AML-193 (cell line): ENCODE measurements at regions not wholly inside any gene's neighbourhood (a gene's known extent, or its start where the extent isn't known, plus 50 kb on each side); places are given as distances from the start of the nearest gene placed in this dataset.
"Not testable (repeated sequence)": the region's sequence is repeated elsewhere in the genome, so short reads cannot be mapped to it uniquely, and the experiment has no call there.

Experiments used
- DNase-seq, 2 experiments: peaks; one replicate each; lab custom pipeline; 2025; lab: John Stamatoyannopoulos, UW

DNA sequence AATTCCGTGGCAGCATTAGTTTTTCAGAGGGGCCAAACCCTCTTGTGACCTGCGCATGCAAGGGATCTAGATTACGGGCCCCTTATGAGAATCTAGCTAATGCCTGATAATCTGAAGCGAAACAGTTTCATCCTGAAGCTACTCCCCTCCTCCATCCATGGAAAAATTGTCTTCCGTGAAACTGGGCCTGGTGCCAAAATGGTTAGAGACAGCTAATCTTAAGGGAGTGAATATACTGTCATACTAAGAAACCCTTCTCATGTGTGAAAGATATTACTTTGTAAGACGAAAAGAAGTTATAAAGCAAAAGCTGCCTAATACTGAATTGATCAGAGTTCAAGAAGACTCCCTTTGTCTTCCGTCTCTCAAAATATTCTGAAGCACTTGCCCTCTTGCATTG, 166.3 kb downstream of the DUSP10 start:
- no peak for DNase-seq

DNA sequence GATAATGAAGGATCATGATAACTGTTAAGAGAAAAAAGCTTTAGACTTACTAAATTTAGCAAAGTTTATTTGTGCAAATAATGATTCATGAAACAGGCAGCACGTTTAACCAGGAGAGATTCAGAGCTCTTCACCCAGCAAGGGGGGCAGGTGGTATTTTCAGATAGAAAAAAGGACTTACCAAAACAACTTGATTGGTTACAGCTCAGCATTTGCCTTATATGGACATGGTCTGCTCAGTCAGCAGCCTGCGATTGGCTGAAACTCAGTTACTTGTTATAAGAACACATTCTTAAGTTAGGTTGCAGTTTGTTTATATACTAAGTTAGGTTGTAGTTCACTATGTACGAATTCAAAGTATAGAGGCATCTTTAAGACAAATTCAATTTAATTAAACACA, 165.6 kb downstream of the DUSP10 start:
- DNase-seq, result no peak

DNA sequence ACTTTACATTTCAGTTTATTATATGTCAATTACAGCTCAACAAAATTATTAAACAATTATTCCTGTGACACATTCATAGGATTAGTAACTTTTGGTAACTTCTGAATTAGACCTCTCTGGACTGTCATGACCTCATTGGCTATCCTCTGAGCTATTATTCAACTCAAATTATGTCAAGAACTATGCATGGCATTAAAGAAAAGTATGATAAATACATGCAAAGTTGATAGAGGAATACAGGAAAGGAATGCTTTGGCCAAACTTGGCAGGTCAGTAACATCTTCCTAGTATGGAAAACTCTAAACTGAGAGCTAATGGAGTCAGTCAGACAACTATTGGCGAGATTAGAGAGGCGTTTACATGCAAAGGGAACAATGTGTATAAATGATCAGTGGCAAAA, 158.4 kb downstream of the DUSP10 start:
- DNase-seq, result no peak

DNA sequence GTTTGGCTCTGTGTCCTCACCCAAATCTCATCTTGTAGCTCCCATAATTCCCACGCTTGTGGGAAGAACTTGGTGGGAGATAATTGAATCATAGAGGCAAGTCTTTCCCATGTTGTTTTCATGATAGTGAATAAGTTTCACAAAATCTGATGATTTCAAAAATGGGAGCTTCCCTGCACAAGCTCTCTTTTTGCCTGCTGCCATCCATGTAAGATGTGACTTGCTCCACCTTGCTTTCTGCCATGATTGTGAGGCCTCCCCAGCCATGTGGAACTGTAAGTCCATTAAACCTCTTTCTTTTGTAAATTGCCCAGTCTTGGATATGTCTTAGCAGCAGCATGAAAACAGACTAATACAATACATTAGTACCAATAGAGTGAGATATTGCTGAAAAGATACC, 154.9 kb downstream of the DUSP10 start:
- not testable (repeated sequence) for DNase-seq

DNA sequence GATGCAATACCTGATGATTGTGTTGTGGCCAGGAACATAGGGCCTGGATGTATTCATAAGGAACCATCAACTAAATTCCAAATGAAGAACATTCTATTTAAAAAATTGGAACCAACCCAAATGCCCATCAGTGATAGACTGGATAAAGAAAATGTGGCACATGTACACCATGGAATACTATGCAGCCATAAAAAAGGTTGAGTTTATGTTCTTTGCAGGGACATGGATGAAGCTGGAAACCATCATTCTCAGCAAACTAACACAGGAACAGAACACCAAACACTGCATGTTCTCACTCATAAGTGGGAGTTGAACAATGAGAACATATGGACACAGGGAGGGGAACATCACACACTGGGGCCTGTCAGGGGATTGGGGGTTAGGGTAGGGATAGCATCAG, 150.6 kb downstream of the DUSP10 start:
- DNase-seq, result not testable (repeated sequence)

DNA sequence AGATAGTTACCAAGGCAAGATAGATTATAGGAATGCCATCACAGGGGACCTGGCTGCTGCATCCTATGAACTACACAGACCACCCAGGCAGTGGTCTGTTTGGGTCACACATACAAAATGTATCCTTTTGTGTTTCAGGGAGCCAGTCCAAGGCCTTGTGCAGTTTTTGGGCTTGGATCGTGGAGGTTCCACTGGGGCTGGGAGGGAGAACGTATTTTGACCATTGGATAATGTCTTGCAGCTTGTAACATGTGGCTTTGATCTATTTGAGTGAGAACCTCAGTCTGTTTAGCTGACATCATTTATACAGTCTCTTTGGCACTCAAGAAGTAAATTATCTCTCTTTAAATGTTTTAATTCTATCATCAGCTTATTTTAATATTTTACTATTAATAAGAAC, 147.3 kb downstream of the DUSP10 start:
- DNase-seq, result no peak

DNA sequence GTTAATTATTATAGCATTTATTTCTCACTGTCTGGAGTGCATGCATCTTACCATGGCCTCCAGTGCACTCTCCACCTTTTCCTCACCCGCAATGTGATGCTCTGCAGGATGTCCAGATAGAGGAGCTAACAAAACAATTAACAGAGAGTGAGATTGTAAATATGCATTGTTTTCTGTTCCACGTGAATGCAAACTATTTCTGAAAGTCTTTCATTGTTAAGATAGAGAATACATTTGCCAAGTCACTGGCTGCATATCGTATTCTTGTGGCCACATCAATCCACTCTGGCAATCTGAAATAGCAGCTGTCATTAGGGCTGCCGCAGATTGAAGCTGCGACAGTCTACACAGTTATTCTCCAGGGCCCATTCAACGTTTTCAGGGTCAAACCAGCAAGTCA, 143.8 kb downstream of the DUSP10 start:
- no peak for DNase-seq

DNA sequence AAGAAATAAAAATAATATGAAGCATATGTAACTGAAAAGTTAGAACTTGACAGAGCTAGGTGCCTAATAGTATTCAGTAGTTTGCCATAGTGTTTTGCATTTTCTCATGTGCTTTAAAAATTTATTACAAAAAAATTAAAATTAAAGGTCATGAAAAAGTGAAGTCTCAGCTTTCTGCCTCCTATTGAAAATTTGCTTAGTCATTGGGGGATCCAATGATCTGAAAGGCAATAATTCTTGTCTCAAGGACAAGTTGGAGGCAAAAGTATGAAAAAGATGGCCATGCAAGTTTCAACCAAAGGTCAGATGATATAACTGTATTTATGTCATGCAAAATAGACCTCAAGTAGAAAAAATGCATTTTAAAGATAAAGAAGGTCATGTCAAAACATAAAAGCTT, 140.7 kb downstream of the DUSP10 start:
- DNase-seq, result no peak

DNA sequence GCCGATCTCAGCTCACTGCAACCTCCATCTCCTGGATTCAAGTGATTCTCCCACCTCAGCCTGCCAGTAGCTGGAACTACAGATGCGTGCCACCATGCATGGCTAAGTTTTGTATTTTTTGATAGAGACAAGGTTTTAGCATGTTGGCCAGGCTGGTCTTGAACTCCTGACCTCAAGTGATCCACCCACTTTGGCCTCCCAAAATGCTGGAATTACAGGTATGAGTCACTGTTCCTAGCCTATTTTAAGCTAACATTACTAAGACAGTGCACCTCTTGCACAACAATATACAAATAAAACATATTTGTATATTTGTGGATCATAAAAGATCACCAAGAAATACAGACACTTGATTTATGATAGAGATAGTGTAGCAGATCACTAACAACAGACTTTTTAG, 139.1 kb downstream of the DUSP10 start:
- DNase-seq, result no peak

DNA sequence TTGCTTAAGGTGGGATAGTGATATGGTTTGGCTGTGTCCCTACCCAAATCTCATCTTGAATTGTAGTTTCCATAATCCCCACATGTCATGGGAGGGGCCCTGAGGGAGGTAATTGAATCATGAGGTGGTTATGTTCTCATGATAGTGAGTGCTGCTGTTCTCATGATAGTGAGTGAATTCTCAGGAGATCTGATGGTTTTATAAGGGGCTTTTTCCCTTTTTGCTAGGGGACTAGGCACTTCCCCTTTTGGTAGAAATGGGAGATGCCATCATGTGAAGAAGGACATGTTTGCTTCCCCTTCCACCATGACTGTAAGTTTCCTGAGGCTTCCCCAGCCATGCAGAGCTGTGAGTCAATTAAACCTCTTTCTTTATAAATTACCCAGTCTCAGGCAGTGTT, 137.5 kb downstream of the DUSP10 start:
- DNase-seq, result not testable (repeated sequence)

DNA sequence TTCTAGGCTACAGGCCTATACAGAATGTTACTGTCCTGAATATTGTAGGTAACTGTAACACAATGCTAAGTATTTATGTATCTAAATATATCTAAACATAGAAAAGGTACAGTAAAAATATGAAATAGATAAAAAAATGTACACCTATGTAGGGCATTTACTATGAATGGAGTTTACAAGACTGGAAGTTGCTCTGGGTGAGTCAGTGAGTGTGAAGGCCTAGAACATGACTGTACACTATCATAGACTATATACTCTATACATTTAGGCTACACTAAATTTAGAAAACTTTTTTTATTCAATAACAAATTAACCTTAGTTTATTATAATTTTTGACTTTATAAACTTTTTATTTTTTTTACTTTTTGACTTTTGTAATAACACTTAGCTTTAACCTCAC, 136.9 kb downstream of the DUSP10 start:
- no peak for DNase-seq

DNA sequence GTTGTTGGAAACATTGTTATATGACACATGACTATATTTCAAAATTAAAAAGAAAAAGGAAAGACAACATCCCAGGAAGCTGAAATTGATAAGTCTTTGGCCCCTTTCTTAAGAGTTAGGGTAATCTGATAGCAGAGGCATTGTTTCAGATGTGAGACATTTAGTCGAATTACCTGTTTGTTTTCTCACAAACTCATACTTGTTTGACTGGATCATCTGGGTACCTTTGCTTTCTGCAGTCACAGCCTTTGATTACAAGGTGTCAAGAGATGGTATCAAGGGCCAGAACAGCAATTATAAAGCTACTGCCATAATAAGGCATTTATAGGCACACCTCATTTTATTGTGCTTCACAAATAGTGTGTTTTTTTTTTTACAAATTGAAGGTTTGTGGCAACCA, 136.3 kb downstream of the DUSP10 start:
- DNase-seq, result no peak

DNA sequence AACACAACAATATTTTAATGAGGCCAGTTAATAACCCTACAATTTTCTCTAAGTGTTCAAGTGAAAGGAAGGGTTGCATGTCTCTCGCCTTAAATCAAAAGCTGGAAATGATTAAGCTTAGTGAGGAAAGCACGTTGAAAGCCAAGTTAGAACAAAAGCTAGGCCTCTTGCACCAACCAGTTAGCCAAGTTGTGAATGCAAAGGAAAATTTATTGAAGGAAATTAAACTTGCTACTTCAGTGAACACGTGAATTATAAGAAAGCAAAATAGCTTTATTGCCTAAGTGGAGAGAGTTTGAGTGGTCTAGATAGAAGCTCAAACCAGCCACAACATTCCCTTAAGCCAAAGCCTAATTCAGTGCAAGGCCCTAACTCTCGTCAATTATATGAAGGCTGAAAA, 135.6 kb downstream of the DUSP10 start:
- no peak for DNase-seq

DNA sequence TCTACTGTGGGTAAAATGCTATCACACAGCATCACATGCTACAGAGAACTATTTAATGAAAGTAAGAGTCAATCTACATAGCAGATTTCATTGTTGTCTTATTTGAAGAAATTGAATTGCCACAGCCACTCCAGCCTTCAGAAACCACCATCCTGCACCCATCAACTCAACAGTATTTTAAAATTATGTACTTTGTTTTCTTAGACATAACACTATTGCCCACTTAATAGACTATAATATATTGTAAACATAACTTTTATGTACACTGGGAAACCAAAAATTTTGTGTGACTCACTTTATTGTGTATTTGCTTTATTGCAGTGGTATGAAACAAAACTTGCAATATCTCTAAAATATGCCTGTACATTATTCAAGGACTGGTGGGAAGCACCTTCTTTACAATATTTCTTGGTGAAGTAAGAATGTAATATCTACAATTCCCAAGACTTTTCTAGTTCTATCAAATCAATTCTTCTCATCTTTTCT, 133.0 kb downstream of the DUSP10 start:
- DNase-seq, result no peak

DNA sequence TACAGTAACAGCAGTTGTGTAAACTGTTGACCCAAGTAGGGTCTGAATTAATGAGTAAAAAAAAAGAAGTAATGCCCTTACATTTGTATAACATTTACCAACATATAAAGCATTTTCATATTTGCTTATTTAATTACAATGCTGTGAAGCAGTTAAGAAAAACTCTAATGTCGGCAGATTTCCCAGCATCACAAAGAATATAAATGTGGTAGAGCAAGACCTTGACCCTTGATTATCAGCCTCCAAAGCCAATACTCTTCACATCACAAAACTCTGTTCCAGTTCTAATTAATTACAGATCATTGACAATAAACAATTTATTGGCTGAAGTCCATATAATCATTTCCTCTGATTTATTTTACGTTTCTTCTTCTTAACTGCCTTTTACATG, 130.2 kb downstream of the DUSP10 start:
- DNase-seq, result no peak

DNA sequence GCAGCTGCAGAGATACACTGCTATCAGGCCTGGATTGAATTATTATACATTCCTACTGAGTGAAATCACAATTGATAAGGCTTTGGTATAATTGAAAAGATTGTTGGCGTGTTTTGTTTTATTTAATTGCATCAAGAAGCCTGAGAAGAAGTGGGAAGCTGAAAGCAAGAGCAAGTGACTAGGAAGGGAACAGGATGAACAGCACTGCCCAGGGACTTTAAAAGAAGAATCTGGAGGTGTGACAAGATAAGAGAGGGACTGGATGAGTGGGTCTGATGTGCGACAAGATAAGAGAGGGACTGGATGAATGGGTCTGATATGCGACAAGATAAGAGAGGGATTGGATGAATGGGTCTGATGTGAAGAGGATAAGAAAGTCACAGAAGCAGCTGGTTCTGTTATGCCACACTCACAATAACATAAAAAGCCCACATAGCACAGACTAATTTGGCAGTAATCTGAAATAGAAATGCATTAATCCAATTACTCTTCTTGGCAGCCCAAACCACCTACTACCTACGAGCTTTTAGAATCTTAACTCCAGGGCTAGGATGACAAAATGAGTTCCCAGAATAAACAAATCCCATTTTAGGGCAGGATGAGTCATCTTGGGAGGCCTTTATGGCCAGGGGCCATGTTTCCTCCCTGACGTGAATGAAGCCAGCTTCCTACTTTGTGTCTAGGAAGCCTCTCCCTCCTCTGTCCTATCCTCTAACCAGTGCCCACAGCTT, 129.7 kb downstream of the DUSP10 start:
- no peak for DNase-seq

DNA sequence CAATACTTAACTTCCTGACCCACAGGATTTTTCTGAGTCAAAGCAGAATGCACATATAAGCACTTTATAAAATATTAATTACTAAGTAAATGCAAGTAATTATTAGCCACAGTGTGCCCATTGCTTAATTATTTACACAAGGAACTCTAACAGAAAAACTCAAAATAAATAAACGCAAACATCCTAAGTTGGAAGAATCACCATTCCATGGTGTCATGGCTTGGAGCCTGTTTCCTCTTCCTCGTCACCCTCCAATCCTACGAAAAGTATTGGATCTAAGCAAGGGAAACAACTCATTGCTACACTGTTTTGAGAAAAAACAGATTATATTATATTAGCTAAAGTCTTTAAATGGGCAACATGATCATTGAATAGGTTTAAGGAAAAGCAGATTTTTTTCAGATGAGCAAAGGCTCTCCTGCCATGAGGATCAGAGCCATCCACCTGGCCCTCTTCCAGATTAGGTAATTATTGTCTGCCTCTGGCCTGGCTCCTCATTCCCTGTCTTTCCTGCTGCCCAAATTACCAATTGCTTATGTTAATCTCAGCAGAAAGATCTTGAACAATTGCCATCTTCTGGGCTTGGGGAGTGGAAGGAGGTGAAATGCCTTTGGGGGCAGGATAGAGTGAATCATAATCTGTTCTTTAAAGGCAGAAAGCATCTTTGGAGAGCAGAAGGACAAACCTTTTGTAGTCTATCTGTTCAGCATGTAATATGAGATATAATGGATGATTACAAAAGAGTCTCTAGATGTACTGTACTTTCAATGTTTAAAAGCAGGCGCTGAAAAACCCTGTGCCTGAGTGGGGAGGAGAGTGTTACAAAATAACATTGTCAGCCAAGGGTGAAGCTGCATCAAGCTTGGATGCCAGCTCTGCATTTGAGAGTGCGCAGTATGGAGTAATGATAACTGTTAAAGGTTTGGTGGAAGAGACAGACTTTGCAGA, 121.2 kb downstream of the DUSP10 start:
- no peak for DNase-seq

DNA sequence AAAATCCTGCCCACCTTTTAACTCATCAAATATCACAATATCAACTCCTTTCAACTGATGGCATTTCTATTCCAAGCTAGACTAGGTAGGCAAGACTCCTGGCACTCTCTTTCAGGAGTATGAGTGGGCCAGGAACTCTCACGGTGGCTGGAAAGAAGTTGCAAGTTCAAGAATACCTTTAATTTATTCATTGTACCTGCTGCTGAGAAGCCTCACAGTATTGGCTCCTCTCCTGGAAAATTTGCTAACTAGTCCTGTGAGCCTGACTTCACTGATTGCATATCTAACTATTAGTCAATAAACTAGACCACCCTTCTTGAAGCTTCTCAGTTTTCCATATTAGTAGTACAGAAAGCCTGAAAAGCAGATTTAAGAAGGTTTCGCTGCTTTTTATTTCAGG, 120.2 kb downstream of the DUSP10 start:
- no peak for DNase-seq

DNA sequence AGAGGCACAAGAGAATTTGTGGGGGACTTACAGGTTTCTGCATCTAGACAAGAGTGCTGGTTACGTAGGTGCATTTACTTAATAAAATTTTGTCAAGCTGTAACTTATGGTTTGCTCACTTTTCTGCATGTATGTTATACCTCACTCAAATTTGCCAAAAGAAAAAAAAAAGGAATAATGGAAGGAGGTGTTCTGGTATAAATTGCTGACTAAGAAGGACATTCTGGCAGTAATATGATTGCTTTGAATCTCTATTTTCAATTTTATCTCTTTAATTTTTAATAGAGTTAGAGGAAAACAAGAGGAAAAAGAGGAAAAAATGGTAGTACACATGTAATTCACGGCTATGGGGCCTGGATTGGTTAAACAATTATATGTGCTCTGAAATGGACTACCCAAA, 119.5 kb downstream of the DUSP10 start:
- DNase-seq, result no peak

DNA sequence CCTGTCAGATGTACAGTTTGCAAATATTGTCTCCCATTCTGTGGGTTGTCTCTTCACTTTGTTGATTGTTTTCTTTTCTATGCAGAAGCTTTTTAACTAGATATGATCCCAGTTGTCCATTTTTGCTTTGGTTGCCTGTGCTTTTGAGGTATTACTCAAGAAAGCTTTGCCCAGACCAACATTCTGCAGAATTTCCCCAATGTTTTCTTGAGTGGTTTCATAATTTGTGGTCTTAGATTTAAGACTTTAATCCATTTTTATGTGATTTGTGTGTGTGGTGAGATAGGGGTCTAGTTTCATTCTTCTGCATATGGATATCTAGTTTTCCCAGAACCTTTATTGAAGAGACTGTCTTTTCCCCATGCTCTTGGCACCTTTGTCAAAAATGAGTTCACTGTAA, 116.9 kb downstream of the DUSP10 start:
- no peak for DNase-seq

DNA sequence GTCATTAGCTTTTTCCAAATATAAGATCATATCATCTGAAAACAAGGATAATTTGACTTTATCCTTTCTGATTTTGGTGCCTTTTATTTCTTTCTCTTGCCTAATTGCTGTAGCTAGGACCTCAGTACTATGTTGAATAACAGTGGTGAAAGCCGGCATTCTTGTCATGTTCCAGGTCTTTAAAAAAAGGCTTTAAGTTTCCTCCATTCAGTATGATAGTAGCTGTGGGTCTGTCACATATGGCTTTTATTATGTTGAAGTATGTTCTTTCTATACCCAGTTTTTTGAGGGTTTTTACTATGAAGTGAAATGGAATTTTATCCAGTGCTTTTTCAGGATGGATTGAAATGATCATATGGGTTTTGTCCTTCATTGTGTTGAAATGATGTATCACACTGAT, 115.8 kb downstream of the DUSP10 start:
- DNase-seq, result no peak

DNA sequence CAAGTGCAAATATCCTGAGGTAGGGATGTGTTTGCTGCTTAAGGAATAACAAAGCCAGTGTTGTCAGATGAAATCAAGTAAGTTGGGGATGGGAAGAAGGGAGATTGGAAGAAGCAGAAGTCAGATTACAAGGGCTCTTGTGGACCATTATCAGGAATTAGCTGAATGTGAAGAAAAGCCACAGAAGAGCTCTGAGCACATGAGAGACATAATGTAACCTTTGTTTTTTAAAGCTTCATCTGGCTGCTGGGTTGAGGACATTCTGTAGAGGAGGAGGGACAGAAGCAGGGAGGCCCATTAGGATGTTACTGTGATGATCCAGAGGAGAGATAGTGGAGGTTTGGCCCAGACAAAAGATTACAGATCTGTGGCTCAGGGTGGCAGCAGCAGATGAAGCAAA, 111.7 kb downstream of the DUSP10 start:
- DNase-seq, result no peak

DNA sequence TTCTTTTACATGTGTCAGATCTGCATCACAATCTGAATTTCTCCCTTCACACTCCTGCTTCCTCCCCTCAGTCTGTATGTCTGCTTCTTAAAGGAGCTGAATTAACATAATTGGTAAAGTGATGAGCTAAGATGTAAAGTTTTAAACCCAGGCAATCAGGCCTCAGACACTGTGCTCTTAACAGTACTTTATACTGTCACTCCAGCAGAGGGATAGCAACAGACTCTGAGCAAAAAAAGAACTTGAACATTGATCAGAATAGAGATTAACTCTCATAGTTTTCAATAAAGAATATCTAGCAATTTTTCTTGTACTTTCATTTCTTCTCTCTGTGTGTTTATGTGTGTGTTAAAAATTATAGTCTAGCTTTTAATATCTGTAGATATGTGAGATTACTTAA, 110.3 kb downstream of the DUSP10 start:
- DNase-seq, result no peak
